Sigmoid colon (tissue), 4 donors: ENCODE measurements at regions not wholly inside any gene's neighbourhood (a gene's known extent, or its start where the extent isn't known, plus 50 kb on each side); places are given as distances from the start of the nearest gene placed in this dataset.

Experiments used
- EP300 ChIP-seq, 4 donors: sonication (generic); formaldehyde crosslinking; IDR thresholded peaks; one replicate each; pipeline ENCODE4 v1.6.1; 2017; ENCODE audit warnings: antibody characterized with exemption in 4 of 4
- POLR2A ChIP-seq, 2 donors: fragments of 450-650 bp; IDR thresholded peaks; one replicate each; pipeline ENCODE4 v1.6.1; 2016; ENCODE audit warnings: antibody characterized with exemption in 2 of 2, mild to moderate bottlenecking in 2 of 2, moderate library complexity in 2 of 2
- POLR2AphosphoS5 ChIP-seq, 4 donors: sonication (generic); formaldehyde crosslinking; IDR thresholded peaks; one replicate each; pipeline ENCODE4 v1.6.1; 2017; ENCODE audit warnings: antibody characterized with exemption in 4 of 4
- TF ChIP-seq, protein P1 (sequence below), 4 experiments: fragments of 450-650 bp in 3 of 4; fragments of 200-600 bp in 1 of 4; IDR thresholded peaks; one replicate each; pipeline ENCODE4 v1.5.1; 2016 to 2019; ENCODE audit warnings: antibody characterized with exemption in 4 of 4, mild to moderate bottlenecking in 3 of 4, moderate library complexity in 2 of 4

- TF ChIP-seq, protein P1, sequence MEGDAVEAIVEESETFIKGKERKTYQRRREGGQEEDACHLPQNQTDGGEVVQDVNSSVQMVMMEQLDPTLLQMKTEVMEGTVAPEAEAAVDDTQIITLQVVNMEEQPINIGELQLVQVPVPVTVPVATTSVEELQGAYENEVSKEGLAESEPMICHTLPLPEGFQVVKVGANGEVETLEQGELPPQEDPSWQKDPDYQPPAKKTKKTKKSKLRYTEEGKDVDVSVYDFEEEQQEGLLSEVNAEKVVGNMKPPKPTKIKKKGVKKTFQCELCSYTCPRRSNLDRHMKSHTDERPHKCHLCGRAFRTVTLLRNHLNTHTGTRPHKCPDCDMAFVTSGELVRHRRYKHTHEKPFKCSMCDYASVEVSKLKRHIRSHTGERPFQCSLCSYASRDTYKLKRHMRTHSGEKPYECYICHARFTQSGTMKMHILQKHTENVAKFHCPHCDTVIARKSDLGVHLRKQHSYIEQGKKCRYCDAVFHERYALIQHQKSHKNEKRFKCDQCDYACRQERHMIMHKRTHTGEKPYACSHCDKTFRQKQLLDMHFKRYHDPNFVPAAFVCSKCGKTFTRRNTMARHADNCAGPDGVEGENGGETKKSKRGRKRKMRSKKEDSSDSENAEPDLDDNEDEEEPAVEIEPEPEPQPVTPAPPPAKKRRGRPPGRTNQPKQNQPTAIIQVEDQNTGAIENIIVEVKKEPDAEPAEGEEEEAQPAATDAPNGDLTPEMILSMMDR (IDR thresholded peaks at IDR 0.05) = no peak
- TF ChIP-seq POLR2AphosphoS5 (IDR thresholded peaks at IDR 0.05) (no peak), POLR2A (IDR thresholded peaks at IDR 0.05) (no peak), EP300 (IDR thresholded peaks at IDR 0.05) (no peak)
These were observed 217.7 kb downstream of the CRLF2 start for GRCh38 chrX:994780-995179.
